Sigmoid colon (tissue), 6 donors: ENCODE measurements at regions not wholly inside any gene's neighbourhood (a gene's known extent, or its start where the extent isn't known, plus 50 kb on each side); places are given as distances from the start of the nearest gene placed in this dataset.

Experiments
- DNase-seq: peaks from one replicate; pipeline ENCODE4 v3.0.0-alpha.2; 2019
- H3K27ac ChIP-seq, 4 donors: fragments of 200-600 bp; sonication (generic); one replicate each; pipeline ENCODE4 v1.5.1; 2016 to 2019; ENCODE audit warnings: mild to moderate bottlenecking in 1 of 4
- H3K27me3 ChIP-seq, 3 donors: fragments of 200-600 bp; sonication (generic); one replicate each; pipeline ENCODE4 v1.5.1; 2019; ENCODE audit warnings: mild to moderate bottlenecking in 1 of 3
- H3K36me3 ChIP-seq, 4 donors: fragments of 200-600 bp; sonication (generic); one replicate each; pipeline ENCODE4 v1.5.1; 2016 to 2019
- H3K4me1 ChIP-seq, 4 donors: fragments of 200-600 bp; sonication (generic); one replicate each; pipeline ENCODE4 v1.5.1; 2017 to 2019
- H3K4me3 ChIP-seq, 4 donors: fragments of 200-600 bp; sonication (generic); one replicate each; pipeline ENCODE4 v1.5.1; 2017 to 2019; ENCODE audit warnings: mild to moderate bottlenecking in 2 of 4, moderate library complexity in 1 of 4
- H3K9me3 ChIP-seq, 4 donors: fragments of 200-600 bp in 3 of 4; sonication (generic) in 3 of 4; one replicate each; pipeline versions ENCODE4 v1.5.1 to v1.6.1; 2013 to 2019
- CTCF ChIP-seq, 4 experiments: fragments of 450-650 bp in 3 of 4; fragments of 200-600 bp in 1 of 4; IDR thresholded peaks; one replicate each; pipeline ENCODE4 v1.5.1; 2016 to 2019; ENCODE audit warnings: antibody characterized with exemption in 4 of 4, mild to moderate bottlenecking in 3 of 4, moderate library complexity in 2 of 4
- EP300 ChIP-seq, 4 donors: sonication (generic); formaldehyde crosslinking; IDR thresholded peaks; one replicate each; pipeline ENCODE4 v1.6.1; 2017; ENCODE audit warnings: antibody characterized with exemption in 4 of 4
- POLR2A ChIP-seq, 2 donors: fragments of 450-650 bp; IDR thresholded peaks; one replicate each; pipeline ENCODE4 v1.6.1; 2016; ENCODE audit warnings: antibody characterized with exemption in 2 of 2, mild to moderate bottlenecking in 2 of 2, moderate library complexity in 2 of 2
- POLR2AphosphoS5 ChIP-seq, 4 donors: sonication (generic); formaldehyde crosslinking; IDR thresholded peaks; one replicate each; pipeline ENCODE4 v1.6.1; 2017; ENCODE audit warnings: antibody characterized with exemption in 4 of 4
- WGBS, 2 donors: extraction: QIAGEN DNeasy Blood & Tissue Kit; methylation state at CpG; one replicate each; pipeline ENCODE4 v1.1.7; 2013; 5-methylcytosine and 5-hydroxymethylcytosine counted together
- intact Hi-C: fragments of 100-400 bp; cut with DNase I; formaldehyde crosslinking; loops from one replicate; pipeline ENCODE4 v1.15.1; 2023
- donor health status: healthy with polysubstance abuse.
- donor health status: healthy.

DNA sequence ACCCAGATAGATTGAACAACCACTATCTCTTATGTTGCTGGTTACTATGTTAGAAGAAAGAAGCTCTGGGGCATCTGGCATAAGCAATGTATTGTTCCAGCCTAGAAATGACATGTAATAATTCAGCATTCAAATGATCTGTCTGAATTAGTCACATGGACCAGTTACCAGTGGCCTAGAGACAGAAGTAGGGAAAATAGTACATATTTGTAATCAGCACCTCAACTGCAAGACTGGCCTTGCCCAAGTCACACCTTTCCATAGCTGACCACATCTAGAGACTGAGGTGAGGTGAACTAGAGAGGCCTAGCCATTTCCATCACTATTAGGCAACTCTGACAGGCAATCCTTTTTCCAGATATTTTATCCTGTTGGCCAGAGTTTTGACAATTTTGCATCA lies 315.6 kb upstream of the KCND2 start:
- Histone ChIP-seq H3K27ac (no peak overlapping the region), H3K4me3 (no peak overlapping the region), H3K27me3 (no peaks in the 10 kb centered on the region), H3K9me3 (no peaks in the 10 kb centered on the region), H3K4me1 (no peaks in the 10 kb centered on the region), H3K36me3 (no peaks in the 10 kb centered on the region)
- TF ChIP-seq POLR2A (IDR thresholded peaks at IDR 0.05) (no peak), CTCF (IDR thresholded peaks at IDR 0.05) (no peak), EP300 (IDR thresholded peaks at IDR 0.05) (no peak), POLR2AphosphoS5 (IDR thresholded peaks at IDR 0.05) (no peak)
- no peak for DNase-seq
- intact Hi-C loops = no loop called here

DNA sequence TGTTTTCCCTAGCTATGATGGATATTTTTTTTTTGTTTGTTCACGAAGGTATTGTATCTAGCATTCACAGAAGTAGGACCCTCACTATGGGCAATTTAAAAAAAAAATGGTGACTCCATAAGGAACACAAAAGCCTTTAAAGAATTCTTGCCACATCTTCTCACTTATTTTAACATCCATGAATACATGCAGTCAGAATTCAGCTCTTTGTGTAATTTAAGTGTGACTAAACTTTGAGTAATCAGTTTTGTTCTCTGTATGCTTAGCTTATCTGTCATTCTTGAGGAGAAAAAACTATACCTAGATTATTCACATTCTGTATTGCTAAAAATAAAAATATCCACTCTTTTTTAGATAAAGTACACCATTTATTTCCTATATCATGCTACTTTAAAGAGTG lies 313.2 kb upstream of the KCND2 start:
- Histone ChIP-seq H3K27ac (no peak overlapping the region), H3K9me3 (no peaks in the 10 kb centered on the region), H3K36me3 (no peaks in the 10 kb centered on the region), H3K4me3 (no peak overlapping the region), H3K4me1 (no peaks in the 10 kb centered on the region), H3K27me3 (no peaks in the 10 kb centered on the region)
- TF ChIP-seq EP300 (IDR thresholded peaks at IDR 0.05) (no peak), CTCF (IDR thresholded peaks at IDR 0.05) (no peak), POLR2AphosphoS5 (IDR thresholded peaks at IDR 0.05) (no peak), POLR2A (IDR thresholded peaks at IDR 0.05) (no peak)
- intact Hi-C loops = no loop called here
- DNase-seq = no peak
- 75 to 84% methylated on average over 1 of the region's 1 CpG for WGBS, 2 donors

DNA sequence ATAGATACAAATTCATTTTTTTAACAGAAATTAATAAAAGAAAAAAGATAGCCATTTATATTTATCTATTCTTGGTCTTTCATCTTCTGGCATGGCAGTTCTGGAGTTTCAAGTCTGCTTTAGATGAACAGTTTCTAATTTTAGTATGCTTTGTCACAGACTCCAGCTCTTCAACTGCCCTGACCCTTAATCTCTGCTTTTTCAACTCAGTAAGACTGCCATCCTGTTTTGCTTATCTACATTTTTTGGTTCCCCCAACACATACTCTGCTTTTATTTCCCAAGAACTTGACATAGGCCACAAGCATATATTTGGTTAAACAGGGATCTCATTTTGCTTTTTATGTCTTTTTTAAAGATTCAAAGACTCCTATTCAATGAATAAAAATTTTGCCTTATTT lies 309.3 kb upstream of the KCND2 start:
- TF ChIP-seq EP300 (IDR thresholded peaks at IDR 0.05) (no peak), POLR2A (IDR thresholded peaks at IDR 0.05) (no peak), CTCF (IDR thresholded peaks at IDR 0.05) (no peak), POLR2AphosphoS5 (IDR thresholded peaks at IDR 0.05) (no peak)
- intact Hi-C loops = no loop called here

GRCh38 chr7:119964065-119964464 lies 308.9 kb upstream of the KCND2 start:
- no peak for TF ChIP-seq EP300 (IDR thresholded peaks at IDR 0.05)
- no peak for TF ChIP-seq CTCF (IDR thresholded peaks at IDR 0.05)
- TF ChIP-seq POLR2A (IDR thresholded peaks at IDR 0.05) = no peak
- no peaks in the 10 kb centered on the region for H3K4me1 ChIP-seq

More for the DNA sequence above, 309.3 kb upstream of the KCND2 start:
- no peaks in the 10 kb centered on the region for H3K27me3 ChIP-seq
- H3K4me3 ChIP-seq = no peak overlapping the region
- H3K36me3 ChIP-seq = no peaks in the 10 kb centered on the region
- no peak overlapping the region for H3K27ac ChIP-seq
- no peak for DNase-seq
- H3K4me1 ChIP-seq = no peaks in the 10 kb centered on the region
- no peaks in the 10 kb centered on the region for H3K9me3 ChIP-seq

DNA sequence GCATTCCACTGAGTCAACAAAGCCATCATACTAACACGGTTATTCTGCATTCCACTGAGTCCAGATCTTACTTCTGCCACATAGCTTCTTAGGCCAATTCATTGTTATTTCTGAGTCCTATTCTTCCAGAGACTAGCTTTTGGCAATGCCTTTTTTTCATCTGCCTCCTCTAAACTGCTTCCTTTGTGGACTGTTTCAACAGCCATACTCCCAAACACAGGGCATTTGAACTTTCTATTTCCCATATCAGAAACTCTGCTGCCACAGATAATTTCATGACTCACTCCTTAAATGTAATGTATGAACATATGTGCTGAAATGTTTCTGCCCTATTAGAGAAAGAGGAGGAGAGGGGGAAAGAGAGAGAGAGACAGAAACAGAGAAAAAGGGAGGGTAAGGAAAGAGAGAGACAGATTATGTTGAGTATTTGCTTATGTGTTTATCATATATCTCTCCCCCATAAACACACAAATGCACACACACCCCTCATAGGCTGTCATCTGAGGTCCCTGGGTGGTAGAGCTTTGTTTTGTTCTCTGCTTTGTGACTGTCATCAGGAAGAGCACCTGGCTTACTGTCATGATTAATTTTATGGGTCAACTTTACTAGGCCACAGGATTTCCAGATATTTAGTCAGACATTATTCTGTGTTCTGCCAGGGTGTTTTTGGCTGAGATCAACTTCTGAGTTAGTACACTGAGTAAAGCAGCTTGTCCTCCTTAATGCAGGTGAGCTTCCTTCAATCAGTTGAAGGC lies 308.0 kb upstream of the KCND2 start:
- Histone ChIP-seq H3K36me3 (no peaks in the 10 kb centered on the region), H3K4me3 (no peak overlapping the region), H3K9me3 (no peaks in the 10 kb centered on the region), H3K27ac (no peak overlapping the region), H3K4me1 (no peaks in the 10 kb centered on the region), H3K27me3 (no peaks in the 10 kb centered on the region)
- TF ChIP-seq EP300 (IDR thresholded peaks at IDR 0.05) (no peak), POLR2A (IDR thresholded peaks at IDR 0.05) (no peak), POLR2AphosphoS5 (IDR thresholded peaks at IDR 0.05) (no peak), CTCF (IDR thresholded peaks at IDR 0.05) (no peak)
- 33 to 64% methylated on average over 1 of the region's 1 CpG for WGBS, 2 donors
- intact Hi-C loops = no loop called here
- no peak for DNase-seq

More at GRCh38 chr7:119964065-119964464, 308.9 kb upstream of the KCND2 start:
- H3K27me3 ChIP-seq = no peaks in the 10 kb centered on the region
- no peaks in the 10 kb centered on the region for H3K36me3 ChIP-seq
- H3K4me3 ChIP-seq = no peak overlapping the region
- H3K9me3 ChIP-seq = no peaks in the 10 kb centered on the region
- DNase-seq = no peak
- intact Hi-C loops = no loop called here
- no peak overlapping the region for H3K27ac ChIP-seq
